ENCODE measurements at regions not wholly inside any gene's neighbourhood (a gene's known extent, or its start where the extent isn't known, plus 50 kb on each side); places are given as distances from the start of the nearest gene placed in this dataset.

- DNase-seq, result no peak
These were observed 50.4 kb downstream of the RTL9 start for GRCh38 chrX:110408949-110409588.

DNA sequence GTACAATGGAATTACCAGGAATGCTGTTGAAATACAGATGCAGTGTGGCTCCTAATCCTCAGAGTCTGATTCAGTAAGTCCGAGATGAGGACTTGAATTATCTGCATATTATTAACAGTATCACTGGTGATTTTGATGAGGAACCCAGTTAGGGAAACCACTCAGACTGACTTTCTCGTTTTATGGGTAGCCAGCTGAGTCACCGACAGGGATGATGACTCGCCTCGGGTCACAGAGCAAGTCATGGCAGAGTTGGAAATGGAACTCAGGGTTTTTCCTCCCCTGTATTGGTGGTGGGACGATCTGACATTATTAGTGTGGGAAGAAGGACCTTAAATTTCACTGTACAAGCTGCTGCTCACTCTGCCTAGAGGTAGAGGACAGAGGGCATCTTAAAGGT, 51.3 kb downstream of the RTL9 start:
- no peak for DNase-seq

DNA sequence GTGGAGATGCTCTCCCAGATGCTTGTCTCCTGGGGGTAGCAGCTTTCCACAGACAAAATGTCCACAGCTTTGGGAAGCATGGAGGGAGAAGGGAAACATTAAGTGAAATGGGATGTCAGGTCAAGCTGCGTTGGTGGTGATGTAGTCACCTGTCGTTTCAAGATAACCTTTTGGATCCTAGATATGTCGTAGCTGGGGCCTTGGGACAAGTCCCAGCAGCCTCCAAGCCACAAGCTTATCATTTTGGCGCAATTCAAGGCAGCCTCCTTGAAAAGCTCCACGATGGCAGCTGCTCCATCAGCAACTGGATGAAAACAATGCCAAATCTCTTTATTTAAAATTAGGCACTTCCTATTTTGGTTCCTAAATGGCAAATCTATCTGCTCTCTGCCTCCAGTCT, 52.0 kb downstream of the RTL9 start:
- no peak for DNase-seq

- peak; percentile 78 for DNase-seq
These were observed 54.5 kb downstream of the RTL9 start for GRCh38 chrX:110412971-110413726.

- DNase-seq, result no peak
These were observed 55.1 kb downstream of the RTL9 start for GRCh38 chrX:110413727-110414124.

GRCh38 chrX:110414273-110414672, 55.6 kb downstream of the RTL9 start:
- no peak for DNase-seq

- DNase-seq, result no peak
These were observed 56.2 kb downstream of the RTL9 start for GRCh38 chrX:110414679-110415439.

DNA sequence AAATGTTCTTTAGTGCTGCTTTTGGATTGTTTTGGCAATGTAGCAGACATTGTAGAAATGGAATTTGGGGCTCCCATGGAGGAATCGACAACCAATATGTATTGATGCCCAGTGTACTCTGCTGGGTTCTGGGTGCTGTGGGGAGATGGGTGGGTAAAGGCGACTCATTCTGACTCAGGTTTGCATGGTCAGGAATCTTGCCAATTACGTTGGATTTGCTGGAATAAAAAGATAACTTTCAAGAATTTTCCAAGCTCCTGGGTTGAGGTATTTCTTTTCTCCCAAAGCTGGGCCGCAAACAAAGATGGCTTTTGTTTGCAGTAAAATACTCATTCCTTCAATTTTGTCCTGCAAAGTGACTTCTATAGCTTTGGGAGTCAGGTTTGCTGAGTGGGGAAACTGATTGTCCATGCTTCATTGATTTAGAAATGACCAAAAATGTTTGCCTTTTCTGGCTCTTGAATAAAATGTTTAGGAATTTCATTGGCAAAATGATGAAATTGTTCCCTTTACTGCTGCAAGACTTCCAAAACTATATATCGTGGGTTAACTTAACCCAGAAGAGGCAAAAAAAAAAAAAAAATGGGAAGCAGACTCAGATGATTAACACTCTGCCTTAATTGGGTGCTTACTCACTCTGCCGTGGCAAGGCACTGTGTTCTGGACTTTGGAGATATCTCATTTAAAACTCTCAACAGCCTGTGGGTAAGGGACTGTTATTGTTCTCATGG, 57.0 kb downstream of the RTL9 start:
- DNase-seq, result no peak

GRCh38 chrX:110417128-110417527, 58.5 kb downstream of the RTL9 start:
- no peak for DNase-seq

- no peak for DNase-seq
These were observed 59.9 kb downstream of the RTL9 start for GRCh38 chrX:110418316-110419235.

GRCh38 chrX:110419512-110419911, 60.9 kb downstream of the RTL9 start:
- no peak for DNase-seq

- DNase-seq, result no peak
These were observed 62.3 kb downstream of the RTL9 start for GRCh38 chrX:110420771-110421499.

DNA sequence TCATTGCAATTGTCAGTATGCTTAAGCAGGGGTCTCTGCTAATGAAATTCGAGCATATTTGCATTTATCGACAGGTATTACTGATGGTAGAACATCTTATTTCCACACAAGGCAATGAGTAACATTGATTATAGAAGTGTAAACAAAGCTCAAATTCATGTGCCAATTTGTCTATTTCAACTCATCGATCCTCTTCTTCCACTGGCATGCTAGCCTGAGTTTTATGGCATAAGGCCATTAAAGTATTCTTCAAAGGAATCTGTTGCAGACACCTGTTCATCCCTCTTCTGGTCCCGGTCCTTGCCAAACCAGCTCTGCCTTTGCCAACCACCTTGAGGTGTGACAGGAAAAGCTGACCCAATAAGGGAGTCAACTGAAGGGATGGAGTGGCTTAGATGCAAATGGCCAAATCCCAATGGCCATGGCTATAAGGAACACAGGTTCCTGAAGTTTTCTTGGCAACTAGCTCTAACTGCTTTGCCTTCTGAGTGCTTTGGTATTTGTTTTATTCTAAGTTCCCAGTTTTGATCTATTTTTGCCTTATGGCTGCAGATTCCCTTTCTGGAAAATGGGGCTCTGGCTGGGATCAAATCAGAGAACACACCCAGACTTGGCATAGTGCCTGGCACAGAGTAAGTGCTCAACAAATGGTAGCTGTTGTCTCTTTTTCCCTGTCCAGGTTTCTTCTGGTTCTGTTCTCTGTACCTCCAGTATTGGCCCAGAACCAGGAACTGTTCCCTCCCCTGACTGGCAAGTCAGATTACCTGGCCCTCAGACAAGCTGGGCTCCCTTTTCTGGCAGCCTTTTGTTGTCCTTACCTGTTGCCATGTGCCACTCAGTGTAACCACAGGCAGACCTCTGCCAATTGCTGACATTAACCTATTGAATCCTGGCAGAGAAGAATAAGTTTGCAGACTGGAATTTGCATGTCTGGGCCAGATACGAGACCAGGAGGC, 63.1 kb downstream of the RTL9 start:
- DNase-seq, result no peak

DNA sequence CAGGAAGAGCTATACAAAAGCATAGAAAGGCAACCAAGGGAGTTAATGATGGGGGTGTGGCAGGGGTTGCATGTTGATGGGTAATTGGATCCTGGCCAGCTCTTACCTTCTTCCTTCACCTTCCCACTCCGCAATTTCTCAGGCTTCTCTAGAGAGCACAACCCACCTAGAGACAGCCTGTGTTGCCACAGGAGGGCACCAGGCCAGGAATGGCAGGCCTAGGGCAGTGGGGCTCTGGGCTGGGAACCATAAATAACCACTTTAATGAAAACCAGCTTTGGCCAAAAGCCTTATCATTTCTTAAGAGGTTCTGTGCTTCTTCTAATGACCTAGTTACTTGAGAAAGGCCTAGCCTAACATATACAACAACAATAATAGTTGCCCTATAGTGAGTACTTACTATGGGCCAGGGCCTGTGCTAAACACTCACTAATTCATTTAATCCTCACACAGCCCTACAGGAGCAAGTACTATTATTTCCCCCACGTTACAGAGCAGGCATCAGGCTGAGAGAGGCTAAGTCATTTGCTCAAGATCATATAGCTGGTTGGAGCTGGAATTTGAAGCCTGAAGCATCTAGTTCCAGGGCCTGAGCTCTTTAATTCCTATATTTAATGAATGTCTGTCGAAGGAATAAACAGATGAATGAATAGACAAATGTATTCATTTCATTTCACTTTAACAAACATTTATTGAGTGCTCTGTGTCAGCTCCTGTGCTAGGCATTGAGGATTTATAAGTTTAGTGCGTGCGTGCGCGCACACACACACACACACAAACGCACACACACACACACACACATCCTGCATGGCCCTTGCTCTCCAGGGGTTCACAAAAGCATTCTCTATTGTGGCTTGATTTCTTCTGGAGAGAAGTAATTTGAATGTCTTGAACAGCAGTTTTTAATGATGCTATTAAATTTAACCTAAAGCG, 66.8 kb downstream of the RTL9 start:
- DNase-seq, result no peak

- no peak for DNase-seq
These were observed 67.5 kb downstream of the RTL9 start for GRCh38 chrX:110426155-110426504.

GRCh38 chrX:110427076-110427475, 68.4 kb downstream of the RTL9 start:
- DNase-seq, result no peak

DNA sequence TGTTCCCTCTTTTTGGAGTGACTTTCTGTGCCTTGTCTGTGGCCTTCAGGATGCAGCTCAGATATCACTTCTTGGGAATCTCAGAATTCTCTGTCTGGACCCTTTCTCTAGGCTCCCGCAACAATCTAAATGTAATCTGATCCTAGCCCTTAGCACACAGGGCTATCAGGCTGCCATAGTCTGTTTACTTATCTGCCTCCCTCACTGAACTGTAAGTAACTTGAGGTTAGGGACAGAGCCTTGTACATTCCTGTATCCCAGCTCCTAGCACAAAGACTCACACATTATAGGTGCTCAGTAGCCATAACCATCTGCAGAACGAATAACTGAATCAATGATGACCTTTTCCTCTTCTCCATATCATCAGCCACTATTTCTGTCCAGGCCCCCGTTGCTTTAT, 69.5 kb downstream of the RTL9 start:
- no peak for DNase-seq

- DNase-seq, result no peak
These were observed 71.8 kb downstream of the RTL9 start for GRCh38 chrX:110430293-110431076.

Data from retina (tissue), 1 donor.